ENCODE measurements at regions not wholly inside any gene's neighbourhood (a gene's known extent, or its start where the extent isn't known, plus 50 kb on each side); places are given as distances from the start of the nearest gene placed in this dataset.
"Not testable (repeated sequence)": the region's sequence is repeated elsewhere in the genome, so short reads cannot be mapped to it uniquely, and the experiment has no call there.

GRCh38 chr9:30519166-30519565, 1865.3 kb upstream of the ACO1 start:
- DNase-seq (ENCODE audit: low read depth), result no peak

- peak; percentile 17 for DNase-seq (ENCODE audit: low read depth)
Observed at GRCh38 chr9:30519756-30520155, 1864.7 kb upstream of the ACO1 start.

- DNase-seq (ENCODE audit: low read depth), result no peak
Observed at GRCh38 chr9:30522061-30522460, 1862.4 kb upstream of the ACO1 start.

- no peak for DNase-seq (ENCODE audit: low read depth)
Observed at GRCh38 chr9:30522486-30522885, 1862.0 kb upstream of the ACO1 start.

- no peak for DNase-seq (ENCODE audit: low read depth)
Observed at GRCh38 chr9:30524311-30524710, 1860.1 kb upstream of the ACO1 start.

- no peak for DNase-seq (ENCODE audit: low read depth)
Observed at GRCh38 chr9:30534455-30534854, 1850.0 kb upstream of the ACO1 start.

- no peak for DNase-seq (ENCODE audit: low read depth)
Observed at GRCh38 chr9:30534896-30535295, 1849.5 kb upstream of the ACO1 start.

- DNase-seq (ENCODE audit: low read depth), result no peak
Observed at GRCh38 chr9:30536494-30536893, 1847.9 kb upstream of the ACO1 start.

GRCh38 chr9:30539696-30540095, 1844.7 kb upstream of the ACO1 start:
- not testable (repeated sequence) for DNase-seq (ENCODE audit: low read depth)

- peak; percentile 54 for DNase-seq (ENCODE audit: low read depth)
Observed at GRCh38 chr9:30574355-30575151, 1809.9 kb upstream of the ACO1 start.

- peak; percentile 1 for DNase-seq (ENCODE audit: low read depth)
Observed at GRCh38 chr9:30575218-30575617, 1809.2 kb upstream of the ACO1 start.

GRCh38 chr9:30575691-30576090, 1808.8 kb upstream of the ACO1 start:
- peak; percentile 1 for DNase-seq (ENCODE audit: low read depth)

GRCh38 chr9:30579810-30580209, 1804.6 kb upstream of the ACO1 start:
- DNase-seq (ENCODE audit: low read depth), result no peak

- no peak for DNase-seq (ENCODE audit: low read depth)
Observed at GRCh38 chr9:30582240-30582639, 1802.2 kb upstream of the ACO1 start.

GRCh38 chr9:30584559-30584958, 1799.9 kb upstream of the ACO1 start:
- no peak for DNase-seq (ENCODE audit: low read depth)

GRCh38 chr9:30591461-30591860, 1793.0 kb upstream of the ACO1 start:
- no peak for DNase-seq (ENCODE audit: low read depth)

GRCh38 chr9:30597608-30598007, 1786.8 kb upstream of the ACO1 start:
- no peak for DNase-seq (ENCODE audit: low read depth)

- DNase-seq (ENCODE audit: low read depth), result no peak
Observed at GRCh38 chr9:30605936-30606335, 1778.5 kb upstream of the ACO1 start.

- no peak for DNase-seq (ENCODE audit: low read depth)
Observed at GRCh38 chr9:30609713-30610112, 1774.7 kb upstream of the ACO1 start.

GRCh38 chr9:30616782-30617181, 1767.7 kb upstream of the ACO1 start:
- not testable (repeated sequence) for DNase-seq (ENCODE audit: low read depth)

- DNase-seq (ENCODE audit: low read depth), result no peak
Observed at GRCh38 chr9:30622561-30622960, 1761.9 kb upstream of the ACO1 start.

GRCh38 chr9:30628915-30629567, 1755.4 kb upstream of the ACO1 start:
- no peak for DNase-seq (ENCODE audit: low read depth)

- no peak for DNase-seq (ENCODE audit: low read depth)
Observed at GRCh38 chr9:30630459-30630858, 1754.0 kb upstream of the ACO1 start.

Data from Daoy (cell line).